Panc1 (cell line): ENCODE measurements at regions not wholly inside any gene's neighbourhood (a gene's known extent, or its start where the extent isn't known, plus 50 kb on each side); places are given as distances from the start of the nearest gene placed in this dataset.

Experiments
- ATAC-seq: fragments of 200-7000 bp; cut with Tn5 transposase; 2 replicates; pipeline ENCODE4 v1.9.1; 2020; ENCODE audit warnings: mild to moderate bottlenecking, moderate library complexity
- BruUV-seq: library from RNA; stranded (reverse); fragments of 400-500 nt; replicated peaks from 2 replicates; lab custom pipeline; 2021; lab: Mats Ljungman, UMichigan
- CTCF ChIA-PET: fragments of 300-600 bp; sonication (Branson Sonifier 250); formaldehyde crosslinking; loops from one replicate; lab custom pipeline; 2022; ENCODE audit warnings: antibody characterized with exemption; lab: Charles Lee
- POLR2A ChIA-PET: fragments of 300-600 bp; sonication (Branson Sonifier 250); formaldehyde crosslinking; loops from one replicate; lab custom pipeline; 2022; ENCODE audit warnings: antibody characterized with exemption; lab: Charles Lee
- DNase-seq: peaks from one replicate; pipeline ENCODE4 v3.0.0-alpha.2; 2010; ENCODE audit warnings: low read depth, low spot score
- H3K27ac ChIP-seq: 2 replicates; pipeline ENCODE4 v1.5.1; 2011; ENCODE audit warnings: mild to moderate bottlenecking, low read length, inconsistent platforms
- H3K27me3 ChIP-seq: fragments of 200-500 bp; sonication (Bioruptor generic); 2 replicates; pipeline ENCODE4 v1.6.0; 2014; ENCODE audit warnings: low read length, inconsistent platforms; ENCODE audit not compliant: control insufficient read depth, insufficient read depth
- H3K36me3 ChIP-seq: fragments of 200-500 bp; sonication (Bioruptor generic); 2 replicates; pipeline ENCODE4 v1.5.1; 2014; ENCODE audit warnings: inconsistent platforms, mild to moderate bottlenecking, low read length, moderate library complexity; ENCODE audit not compliant: control insufficient read depth, insufficient read depth
- H3K4me1 ChIP-seq: 2 replicates; pipeline ENCODE4 v1.5.1; 2011; ENCODE audit warnings: inconsistent platforms, mild to moderate bottlenecking, low read length, moderate library complexity; ENCODE audit not compliant: control insufficient read depth, insufficient read depth
- H3K4me3 ChIP-seq, 2 experiments: 2 replicates each; pipeline ENCODE4 v1.5.1; 2011 to 2012; ENCODE audit warnings: low read depth in 2 of 2, low read length in 2 of 2, mild to moderate bottlenecking in 2 of 2, inconsistent platforms in 1 of 2, moderate library complexity in 1 of 2
- H3K9me3 ChIP-seq: fragments of 200-500 bp; sonication (Bioruptor generic); 2 replicates; pipeline ENCODE4 v1.5.1; 2014; ENCODE audit warnings: low read depth, mild to moderate bottlenecking, inconsistent platforms, low read length, moderate library complexity; ENCODE audit not compliant: control insufficient read depth, insufficient read depth
- POLR2AphosphoS5 ChIP-seq: IDR thresholded peaks from 2 replicates; pipeline ENCODE4 v1.6.1; 2012; ENCODE audit warnings: mild to moderate bottlenecking, low read depth, low read length, moderate library complexity
- SIN3A ChIP-seq: IDR thresholded peaks from 2 replicates; pipeline ENCODE4 v1.6.1; 2012; ENCODE audit warnings: low read depth, mild to moderate bottlenecking, low read length, moderate library complexity, borderline replicate concordance; ENCODE audit not compliant: insufficient read depth
- TCF7L2 ChIP-seq: IDR thresholded peaks from 2 replicates; pipeline ENCODE4 v1.6.1; 2011; ENCODE audit warnings: mild to moderate bottlenecking, low read depth, low read length, inconsistent platforms
- in situ Hi-C: cut with HindIII; loops from 2 replicates; pipeline ENCODE4 v1.10.0; 2016; ENCODE audit warnings: low sequenced_read_pairs, low pct_unique_long_range_greater_than_20kb
- intact Hi-C: fragments of 100-400 bp; cut with micrococcal nuclease; formaldehyde crosslinking; loops from one replicate; pipeline ENCODE4 v1.10.0; 2022; ENCODE audit not compliant: unreplicated experiment
- TF ChIP-seq, protein P1 (sequence below), 2 experiments: IDR thresholded peaks; 2 replicates each; pipeline ENCODE4 v1.6.1; 2011 to 2012; ENCODE audit warnings: low read depth in 2 of 2, control low read depth in 1 of 2, low read length in 1 of 2, mild to moderate bottlenecking in 1 of 2, moderate library complexity in 1 of 2; ENCODE audit not compliant: insufficient read depth in 1 of 2
- TF ChIP-seq, protein P2 (sequence below): fragments of 450-650 bp; IDR thresholded peaks from 2 replicates; pipeline ENCODE4 v1.5.1; 2017; ENCODE audit warnings: mild to moderate bottlenecking

DNA sequence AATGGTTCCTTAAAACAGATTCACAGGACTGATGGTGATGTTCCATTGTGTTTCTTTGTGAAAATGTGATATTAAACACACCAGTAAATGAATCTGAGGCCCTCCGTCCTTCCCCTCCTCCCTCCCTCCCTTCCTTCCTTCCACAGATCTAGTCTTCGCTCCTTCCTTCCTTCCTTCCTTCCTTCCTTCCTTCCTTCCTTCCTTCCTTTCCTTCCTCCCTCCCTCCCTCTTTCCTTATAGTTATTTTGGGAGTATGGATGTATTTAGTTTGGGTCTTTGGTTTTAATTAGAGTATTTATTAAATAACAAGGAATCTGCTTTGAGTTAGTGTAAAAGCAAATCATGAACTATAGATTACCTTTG is 410.8 kb downstream of the PCNX1 start:
- ATAC-seq = no peak
- Histone ChIP-seq H3K36me3 (no peaks in the 10 kb centered on the region; the same call in 1 of the 2 replicates), H3K9me3 (no peaks in the 10 kb centered on the region), H3K4me1 (peaks cover 16% of the 10 kb centered on the region), H3K27ac (no peak overlapping the region), H3K4me3 (no peak overlapping the region), H3K27me3 (no peaks in the 10 kb centered on the region)
- CTCF ChIA-PET = no interaction called here
- in situ Hi-C loops = no loop called here
- intact Hi-C loops = loop anchor here (10.0 kb wide), 1 partner anchor 173 kb away; no protein-coding TSS in a partner anchor
- POLR2A ChIA-PET = no interaction called here
- no TSS peak for BruUV-seq
- no peak for DNase-seq
- TF ChIP-seq TCF7L2 (no peak), SIN3A (no peak), POLR2AphosphoS5 (no peak)
- TF ChIP-seq, protein P1, sequence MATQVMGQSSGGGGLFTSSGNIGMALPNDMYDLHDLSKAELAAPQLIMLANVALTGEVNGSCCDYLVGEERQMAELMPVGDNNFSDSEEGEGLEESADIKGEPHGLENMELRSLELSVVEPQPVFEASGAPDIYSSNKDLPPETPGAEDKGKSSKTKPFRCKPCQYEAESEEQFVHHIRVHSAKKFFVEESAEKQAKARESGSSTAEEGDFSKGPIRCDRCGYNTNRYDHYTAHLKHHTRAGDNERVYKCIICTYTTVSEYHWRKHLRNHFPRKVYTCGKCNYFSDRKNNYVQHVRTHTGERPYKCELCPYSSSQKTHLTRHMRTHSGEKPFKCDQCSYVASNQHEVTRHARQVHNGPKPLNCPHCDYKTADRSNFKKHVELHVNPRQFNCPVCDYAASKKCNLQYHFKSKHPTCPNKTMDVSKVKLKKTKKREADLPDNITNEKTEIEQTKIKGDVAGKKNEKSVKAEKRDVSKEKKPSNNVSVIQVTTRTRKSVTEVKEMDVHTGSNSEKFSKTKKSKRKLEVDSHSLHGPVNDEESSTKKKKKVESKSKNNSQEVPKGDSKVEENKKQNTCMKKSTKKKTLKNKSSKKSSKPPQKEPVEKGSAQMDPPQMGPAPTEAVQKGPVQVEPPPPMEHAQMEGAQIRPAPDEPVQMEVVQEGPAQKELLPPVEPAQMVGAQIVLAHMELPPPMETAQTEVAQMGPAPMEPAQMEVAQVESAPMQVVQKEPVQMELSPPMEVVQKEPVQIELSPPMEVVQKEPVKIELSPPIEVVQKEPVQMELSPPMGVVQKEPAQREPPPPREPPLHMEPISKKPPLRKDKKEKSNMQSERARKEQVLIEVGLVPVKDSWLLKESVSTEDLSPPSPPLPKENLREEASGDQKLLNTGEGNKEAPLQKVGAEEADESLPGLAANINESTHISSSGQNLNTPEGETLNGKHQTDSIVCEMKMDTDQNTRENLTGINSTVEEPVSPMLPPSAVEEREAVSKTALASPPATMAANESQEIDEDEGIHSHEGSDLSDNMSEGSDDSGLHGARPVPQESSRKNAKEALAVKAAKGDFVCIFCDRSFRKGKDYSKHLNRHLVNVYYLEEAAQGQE (IDR thresholded peaks at IDR 0.05; ENCODE audit: insufficient read depth in 1 of 2, low read depth in 2 of 2, low read length in 1 of 2) = no peak
- TF ChIP-seq, protein P2, sequence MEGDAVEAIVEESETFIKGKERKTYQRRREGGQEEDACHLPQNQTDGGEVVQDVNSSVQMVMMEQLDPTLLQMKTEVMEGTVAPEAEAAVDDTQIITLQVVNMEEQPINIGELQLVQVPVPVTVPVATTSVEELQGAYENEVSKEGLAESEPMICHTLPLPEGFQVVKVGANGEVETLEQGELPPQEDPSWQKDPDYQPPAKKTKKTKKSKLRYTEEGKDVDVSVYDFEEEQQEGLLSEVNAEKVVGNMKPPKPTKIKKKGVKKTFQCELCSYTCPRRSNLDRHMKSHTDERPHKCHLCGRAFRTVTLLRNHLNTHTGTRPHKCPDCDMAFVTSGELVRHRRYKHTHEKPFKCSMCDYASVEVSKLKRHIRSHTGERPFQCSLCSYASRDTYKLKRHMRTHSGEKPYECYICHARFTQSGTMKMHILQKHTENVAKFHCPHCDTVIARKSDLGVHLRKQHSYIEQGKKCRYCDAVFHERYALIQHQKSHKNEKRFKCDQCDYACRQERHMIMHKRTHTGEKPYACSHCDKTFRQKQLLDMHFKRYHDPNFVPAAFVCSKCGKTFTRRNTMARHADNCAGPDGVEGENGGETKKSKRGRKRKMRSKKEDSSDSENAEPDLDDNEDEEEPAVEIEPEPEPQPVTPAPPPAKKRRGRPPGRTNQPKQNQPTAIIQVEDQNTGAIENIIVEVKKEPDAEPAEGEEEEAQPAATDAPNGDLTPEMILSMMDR = no peak

DNA sequence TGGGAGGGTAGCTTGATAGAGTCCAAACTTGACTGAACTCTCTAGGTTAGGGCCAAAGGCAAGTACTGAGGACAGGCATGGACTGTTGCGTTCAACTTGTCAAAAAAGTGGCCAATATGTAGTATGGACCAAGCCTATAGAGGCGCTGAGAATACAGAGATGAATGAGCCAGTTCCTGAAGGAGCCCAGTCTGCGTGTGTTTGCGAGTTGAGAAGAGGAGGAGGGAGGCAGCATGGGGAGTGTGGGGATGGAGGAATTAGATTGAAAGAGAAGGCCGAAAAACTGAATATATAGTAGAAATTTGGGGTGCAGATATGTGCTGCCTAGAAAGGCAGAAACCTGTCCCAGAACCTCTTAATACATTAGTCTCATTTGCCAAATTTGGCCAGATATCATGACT is 412.4 kb downstream of the PCNX1 start:
- TSS peak; percentile 96 for BruUV-seq
- Histone ChIP-seq H3K27ac (peak overlapping the region; percentile 80), H3K4me1 (peaks cover 24% of the 10 kb centered on the region), H3K9me3 (no peaks in the 10 kb centered on the region), H3K36me3 (no peaks in the 10 kb centered on the region; the same call in 1 of the 2 replicates), H3K27me3 (no peaks in the 10 kb centered on the region), H3K4me3 (peak overlapping the region; percentile 66 to 82)
- ATAC-seq (peak; percentile 45), DNase-seq (peak; percentile 4)
- intact Hi-C loops (loop anchor here (10.0 kb wide), 3 partner anchors 85 to 435 kb away; no protein-coding TSS in a partner anchor), in situ Hi-C loops (no loop called here)
- ChIA-PET POLR2A (interaction anchor here (0.7 kb wide), 1 partner anchor 80 kb away, joined by 3 read pairs; no protein-coding TSS in a partner anchor), CTCF (no interaction called here)
- no peak for TF ChIP-seq SIN3A
- TF ChIP-seq, protein P2 = no peak
- TF ChIP-seq POLR2AphosphoS5 = no peak
- TF ChIP-seq TCF7L2 = no peak
- TF ChIP-seq, protein P1 (IDR thresholded peaks at IDR 0.05; ENCODE audit: insufficient read depth in 1 of 2, low read depth in 2 of 2, low read length in 1 of 2) = no peak
